ENCODE measurements at regions not wholly inside any gene's neighbourhood (a gene's known extent, or its start where the extent isn't known, plus 50 kb on each side); places are given as distances from the start of the nearest gene placed in this dataset.

DNA sequence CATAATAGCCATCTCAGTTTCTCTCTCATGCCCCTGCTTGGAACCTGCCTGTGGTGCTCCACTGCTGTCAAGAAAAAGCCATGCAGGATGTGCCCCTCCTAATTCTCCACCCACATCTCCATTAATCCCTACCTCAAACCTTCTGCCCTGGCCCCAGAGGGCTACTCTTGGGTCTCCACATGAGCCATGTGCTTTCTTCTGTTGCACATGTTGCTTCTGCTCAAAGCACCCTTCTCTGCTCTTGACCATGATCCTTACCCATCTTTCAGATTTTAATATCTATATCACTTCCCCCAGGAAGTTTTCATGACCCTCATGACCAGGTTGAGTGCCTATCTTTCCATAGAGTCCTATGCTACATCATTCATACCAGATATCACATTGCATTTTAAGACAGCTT is 514.2 kb downstream of the RPS24 start:
- no peak for DNase-seq
- TF ChIP-seq, protein P1, sequence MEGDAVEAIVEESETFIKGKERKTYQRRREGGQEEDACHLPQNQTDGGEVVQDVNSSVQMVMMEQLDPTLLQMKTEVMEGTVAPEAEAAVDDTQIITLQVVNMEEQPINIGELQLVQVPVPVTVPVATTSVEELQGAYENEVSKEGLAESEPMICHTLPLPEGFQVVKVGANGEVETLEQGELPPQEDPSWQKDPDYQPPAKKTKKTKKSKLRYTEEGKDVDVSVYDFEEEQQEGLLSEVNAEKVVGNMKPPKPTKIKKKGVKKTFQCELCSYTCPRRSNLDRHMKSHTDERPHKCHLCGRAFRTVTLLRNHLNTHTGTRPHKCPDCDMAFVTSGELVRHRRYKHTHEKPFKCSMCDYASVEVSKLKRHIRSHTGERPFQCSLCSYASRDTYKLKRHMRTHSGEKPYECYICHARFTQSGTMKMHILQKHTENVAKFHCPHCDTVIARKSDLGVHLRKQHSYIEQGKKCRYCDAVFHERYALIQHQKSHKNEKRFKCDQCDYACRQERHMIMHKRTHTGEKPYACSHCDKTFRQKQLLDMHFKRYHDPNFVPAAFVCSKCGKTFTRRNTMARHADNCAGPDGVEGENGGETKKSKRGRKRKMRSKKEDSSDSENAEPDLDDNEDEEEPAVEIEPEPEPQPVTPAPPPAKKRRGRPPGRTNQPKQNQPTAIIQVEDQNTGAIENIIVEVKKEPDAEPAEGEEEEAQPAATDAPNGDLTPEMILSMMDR (IDR thresholded peaks at IDR 0.05), result no peak
- no peak for TF ChIP-seq POLR2A (IDR thresholded peaks at IDR 0.05)
- no peak overlapping the region for H3K27ac ChIP-seq
- H3K36me3 ChIP-seq (replicated peaks in 1 of 2), result no peaks in the 10 kb centered on the region
- H3K4me3 ChIP-seq, result no peak overlapping the region
- no peaks in the 10 kb centered on the region for H3K9me3 ChIP-seq (replicated peaks in 1 of 3)
- intact Hi-C loops (cut with DNase I), result no loop called here
- no peaks in the 10 kb centered on the region for H3K27me3 ChIP-seq
- H3K4me1 ChIP-seq (replicated peaks in 1 of 2), result peaks cover 0 to 22% of the 10 kb centered on the region in 2 donors

DNA sequence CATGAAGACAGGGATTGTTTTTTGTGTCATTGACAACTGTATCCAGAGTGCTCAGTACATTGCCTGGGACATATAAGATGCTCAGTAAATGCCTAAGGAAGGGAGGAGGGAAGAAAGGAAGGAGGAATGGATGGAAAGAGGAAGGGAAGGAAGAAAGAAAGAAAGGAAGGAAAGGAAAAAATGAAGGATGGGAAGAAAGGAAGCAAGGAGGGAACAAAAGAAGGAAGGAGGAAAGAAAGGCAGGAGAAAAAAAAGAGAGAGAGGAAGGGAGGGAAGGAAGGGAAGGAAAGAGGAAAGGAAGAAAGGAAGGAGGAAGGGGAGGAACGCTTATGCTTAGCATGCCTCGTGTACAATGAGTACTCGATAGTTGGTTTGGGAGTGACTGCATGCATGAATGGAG is 514.7 kb downstream of the RPS24 start:
- no peak overlapping the region for H3K27ac ChIP-seq
- DNase-seq, result no peak
- H3K4me3 ChIP-seq, result no peak overlapping the region
- H3K36me3 ChIP-seq (replicated peaks in 1 of 2), result no peaks in the 10 kb centered on the region
- intact Hi-C loops (cut with DNase I), result no loop called here
- TF ChIP-seq POLR2A (IDR thresholded peaks at IDR 0.05), result no peak
- TF ChIP-seq, protein P1 (IDR thresholded peaks at IDR 0.05), result no peak
- WGBS, 4 donors, result 83 to 94% (median 88%) methylated on average over 3 of the region's 3 CpGs
- no peaks in the 10 kb centered on the region for H3K9me3 ChIP-seq (replicated peaks in 1 of 3)
- H3K4me1 ChIP-seq (replicated peaks in 1 of 2), result peaks cover 0 to 21% of the 10 kb centered on the region in 2 donors
- H3K27me3 ChIP-seq, result no peaks in the 10 kb centered on the region

DNA sequence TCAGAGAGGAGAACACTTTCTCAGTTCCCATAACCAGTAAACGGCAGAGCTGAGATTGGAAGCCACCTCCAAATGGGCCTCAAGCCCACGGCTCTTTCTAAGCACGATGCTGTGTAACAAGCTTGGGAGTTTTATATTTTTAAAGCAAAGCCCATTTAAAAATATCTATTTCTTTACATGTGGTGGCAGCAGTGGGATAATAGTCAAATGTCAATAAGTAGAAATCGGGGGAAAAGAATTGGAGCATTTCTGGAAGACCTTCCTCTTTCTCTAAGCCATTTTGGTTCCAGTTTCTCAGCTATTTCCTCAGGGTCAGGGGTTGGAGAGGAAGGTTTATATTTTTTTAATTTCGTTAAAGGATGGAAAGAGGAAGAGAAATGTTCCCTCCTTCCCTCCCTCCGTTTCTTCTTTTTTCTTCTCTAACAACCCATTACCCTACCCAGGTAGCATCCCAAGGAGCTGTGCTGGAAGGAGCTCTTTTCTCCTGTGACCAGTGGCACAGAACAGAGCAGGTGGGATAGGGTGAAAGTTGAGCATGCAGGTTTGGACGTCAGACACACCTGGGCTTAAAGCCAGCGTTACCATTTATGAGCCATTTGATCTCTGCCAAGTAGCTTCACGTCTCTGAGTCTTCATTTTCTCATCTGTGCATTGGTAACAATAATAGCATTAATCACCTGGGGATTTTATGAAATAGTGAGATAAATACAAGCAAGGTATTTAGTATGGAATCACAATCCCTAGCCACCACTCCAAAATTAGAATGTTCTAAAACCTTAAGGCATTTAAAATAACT is 515.7 kb downstream of the RPS24 start:
- no peak for DNase-seq
- TF ChIP-seq, protein P1 (IDR thresholded peaks at IDR 0.05), result no peak
- TF ChIP-seq POLR2A (IDR thresholded peaks at IDR 0.05), result no peak
- Histone ChIP-seq H3K4me1 (replicated peaks in 1 of 2) (peaks cover 0 to 18% of the 10 kb centered on the region in 2 donors), H3K4me3 (no peak overlapping the region), H3K27me3 (no peaks in the 10 kb centered on the region), H3K27ac (no peak overlapping the region), H3K36me3 (replicated peaks in 1 of 2) (no peaks in the 10 kb centered on the region), H3K9me3 (replicated peaks in 1 of 3) (no peaks in the 10 kb centered on the region)
- WGBS, 4 donors, result 67 to 73% (median 70%) methylated on average over 9 of the region's 9 CpGs
- intact Hi-C loops (cut with DNase I), result no loop called here

DNA sequence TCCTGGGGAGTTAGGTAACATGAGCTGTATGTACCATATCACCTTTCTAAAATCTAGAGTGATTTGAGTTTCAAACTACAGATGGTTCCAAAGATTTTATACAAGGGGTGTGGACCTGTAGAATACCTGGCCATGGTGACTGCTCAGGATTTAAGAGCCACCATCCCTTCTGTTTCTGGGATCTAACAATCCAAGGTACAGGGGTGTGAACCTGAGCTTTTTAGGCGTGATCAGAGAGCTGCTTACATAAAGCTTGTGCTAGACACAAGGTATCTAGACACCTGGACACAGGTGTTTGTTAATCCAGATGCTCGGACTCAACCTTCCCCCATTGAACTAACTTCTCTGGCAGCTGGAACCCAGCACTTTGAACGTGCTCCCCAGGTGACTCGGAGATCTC is 516.4 kb downstream of the RPS24 start:
- WGBS, 4 donors, result 88 to 94% (median 91%) methylated on average over 4 of the region's 4 CpGs
- intact Hi-C loops (cut with DNase I), result no loop called here
- Histone ChIP-seq H3K27me3 (no peaks in the 10 kb centered on the region), H3K27ac (no peak overlapping the region), H3K4me1 (replicated peaks in 1 of 2) (peaks cover 0 to 12% of the 10 kb centered on the region in 2 donors), H3K4me3 (no peak overlapping the region), H3K36me3 (replicated peaks in 1 of 2) (no peaks in the 10 kb centered on the region), H3K9me3 (replicated peaks in 1 of 3) (no peaks in the 10 kb centered on the region)
- no peak for DNase-seq
- TF ChIP-seq, protein P1 (IDR thresholded peaks at IDR 0.05), result no peak
- no peak for TF ChIP-seq POLR2A (IDR thresholded peaks at IDR 0.05)
